Ureter (tissue), 1 donor: ENCODE measurements at regions not wholly inside any gene's neighbourhood (a gene's known extent, or its start where the extent isn't known, plus 50 kb on each side); places are given as distances from the start of the nearest gene placed in this dataset.
"Not testable (repeated sequence)": the region's sequence is repeated elsewhere in the genome, so short reads cannot be mapped to it uniquely, and the experiment has no call there.

ENCODE experiments used
- DNase-seq: peaks from one replicate; pipeline ENCODE4 v3.0.0-alpha.2; 2020; ENCODE audit warnings: low spot score
- donor health status: DM: yes; HTN: yes; CAD: no.

DNA sequence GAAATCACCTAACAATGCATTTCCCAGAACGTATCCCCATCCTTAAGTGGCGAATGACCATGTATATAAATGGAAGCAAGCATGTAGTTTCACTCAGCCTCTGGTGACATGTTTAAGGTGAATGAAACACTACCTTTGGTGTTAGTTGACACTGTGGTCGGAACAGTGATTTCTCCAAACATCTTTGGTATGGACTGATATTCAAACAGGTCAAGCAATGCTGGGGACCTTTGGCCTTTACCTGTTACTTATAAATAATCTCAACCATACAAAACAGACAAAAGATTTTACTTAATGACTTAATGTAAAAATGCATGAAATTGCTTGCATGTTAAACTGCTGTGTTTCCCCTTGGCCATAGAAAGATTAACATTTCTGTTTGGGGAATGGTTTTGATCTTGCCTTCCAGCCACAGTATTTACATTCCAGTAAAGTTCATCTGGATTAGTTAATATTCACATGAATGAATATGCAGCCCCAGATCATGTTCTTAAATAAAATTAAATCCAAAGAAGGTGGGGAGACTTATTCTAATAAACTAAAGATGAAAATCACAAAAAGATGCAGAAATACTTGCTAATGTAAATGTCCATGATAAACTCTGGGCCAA, 74.4 kb upstream of the HES1 start:
- DNase-seq: no peak

DNA sequence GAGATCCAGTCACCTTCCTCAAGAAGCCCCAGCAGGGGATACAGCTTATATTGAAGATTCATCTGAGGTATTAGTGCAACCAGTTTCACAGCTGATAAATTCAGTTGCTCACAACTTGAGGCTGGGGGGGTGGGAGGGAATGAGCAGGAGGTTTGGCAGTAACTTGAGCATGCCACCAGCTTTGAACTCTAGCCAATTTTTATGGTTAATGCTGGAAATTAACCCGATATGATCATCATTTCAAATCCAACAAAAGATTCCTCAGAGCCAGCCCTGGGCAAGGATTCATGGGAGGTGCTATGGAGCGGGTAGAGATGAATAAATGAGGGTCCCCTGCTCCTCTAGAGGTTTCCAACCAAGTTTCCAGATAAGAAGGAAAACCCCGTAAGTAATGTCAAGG, 73.1 kb upstream of the HES1 start:
- no peak for DNase-seq

DNA sequence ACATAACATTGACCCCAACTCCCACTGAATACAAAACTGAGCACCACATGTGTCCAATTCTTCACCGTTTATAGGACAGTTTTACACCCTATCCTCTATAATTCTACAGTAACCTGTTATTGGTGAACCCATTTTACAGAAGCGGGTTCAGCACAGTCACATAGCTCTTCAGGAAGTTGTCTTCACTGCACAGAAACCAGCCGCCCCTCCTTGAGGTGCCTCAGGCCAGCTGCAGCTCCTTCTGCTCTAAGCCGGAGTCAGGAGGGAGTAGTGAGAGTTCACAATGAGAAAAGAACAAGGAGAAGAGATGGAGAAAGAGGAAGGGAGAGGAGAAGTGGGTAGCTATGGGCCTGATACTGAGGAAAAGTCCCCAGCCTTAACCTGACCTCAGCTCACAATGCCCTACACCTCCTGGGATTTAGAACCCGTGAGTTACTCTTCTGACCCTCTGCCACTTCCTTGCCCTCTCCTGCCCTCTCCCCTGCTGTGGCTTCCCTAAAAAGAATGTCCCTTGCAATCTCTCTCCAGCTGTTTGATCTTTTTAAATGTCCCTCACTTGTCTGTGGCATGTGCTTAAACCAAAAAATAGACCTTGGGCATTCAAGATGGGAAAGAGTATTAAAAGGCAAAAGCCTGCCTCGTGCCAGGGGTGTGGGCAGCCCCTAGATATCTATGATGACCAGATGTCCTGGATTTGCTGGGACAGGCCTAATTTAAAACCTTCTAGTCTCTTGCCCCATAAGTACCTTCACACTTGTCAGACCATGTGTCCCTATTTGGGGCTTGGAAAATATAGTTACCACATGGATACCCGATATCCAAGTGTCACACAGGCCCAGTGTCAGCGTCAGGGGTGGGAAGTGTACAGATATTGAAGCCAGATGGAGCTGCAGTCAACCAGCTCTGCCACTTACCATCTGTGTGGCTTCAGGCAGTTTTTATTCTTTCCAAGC, 71.3 kb upstream of the HES1 start:
- no peak for DNase-seq

DNA sequence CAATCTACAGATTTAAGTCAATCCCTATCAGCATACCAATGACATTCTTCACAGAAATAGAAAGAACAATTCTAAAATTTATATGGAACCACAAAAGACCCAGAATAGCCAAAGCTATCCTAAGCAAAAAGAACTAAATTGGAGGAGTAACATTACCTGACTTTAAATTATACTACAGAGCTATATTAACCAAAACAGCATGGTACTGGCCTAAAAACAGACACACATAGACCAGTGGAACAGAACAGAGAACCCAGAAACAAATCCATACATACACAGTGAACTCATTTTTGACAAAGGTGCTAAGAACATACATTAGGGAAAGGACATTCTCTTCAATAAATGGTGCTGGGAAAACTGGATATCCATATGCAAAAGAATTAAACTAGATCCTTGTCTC, 68.6 kb upstream of the HES1 start:
- not testable (repeated sequence) for DNase-seq

DNA sequence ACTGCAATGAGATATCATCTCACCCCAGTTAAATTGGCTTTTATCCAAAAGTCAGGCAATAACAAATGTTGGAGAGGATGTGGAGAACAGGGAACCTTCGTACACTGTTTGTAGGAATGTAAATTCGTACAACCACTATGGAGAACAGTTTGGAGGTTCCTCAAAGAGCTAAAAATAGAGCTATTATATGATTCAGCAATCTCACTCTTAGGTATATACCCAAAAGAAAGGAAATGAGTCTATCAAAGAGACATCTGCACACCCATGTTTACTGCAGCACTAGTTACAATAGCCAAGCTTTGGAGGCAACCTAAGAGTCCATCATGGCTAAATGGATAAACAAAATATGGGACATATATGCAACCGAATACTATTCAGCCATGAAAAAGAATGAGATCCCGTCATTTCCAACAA, 68.0 kb upstream of the HES1 start:
- no peak for DNase-seq

DNA sequence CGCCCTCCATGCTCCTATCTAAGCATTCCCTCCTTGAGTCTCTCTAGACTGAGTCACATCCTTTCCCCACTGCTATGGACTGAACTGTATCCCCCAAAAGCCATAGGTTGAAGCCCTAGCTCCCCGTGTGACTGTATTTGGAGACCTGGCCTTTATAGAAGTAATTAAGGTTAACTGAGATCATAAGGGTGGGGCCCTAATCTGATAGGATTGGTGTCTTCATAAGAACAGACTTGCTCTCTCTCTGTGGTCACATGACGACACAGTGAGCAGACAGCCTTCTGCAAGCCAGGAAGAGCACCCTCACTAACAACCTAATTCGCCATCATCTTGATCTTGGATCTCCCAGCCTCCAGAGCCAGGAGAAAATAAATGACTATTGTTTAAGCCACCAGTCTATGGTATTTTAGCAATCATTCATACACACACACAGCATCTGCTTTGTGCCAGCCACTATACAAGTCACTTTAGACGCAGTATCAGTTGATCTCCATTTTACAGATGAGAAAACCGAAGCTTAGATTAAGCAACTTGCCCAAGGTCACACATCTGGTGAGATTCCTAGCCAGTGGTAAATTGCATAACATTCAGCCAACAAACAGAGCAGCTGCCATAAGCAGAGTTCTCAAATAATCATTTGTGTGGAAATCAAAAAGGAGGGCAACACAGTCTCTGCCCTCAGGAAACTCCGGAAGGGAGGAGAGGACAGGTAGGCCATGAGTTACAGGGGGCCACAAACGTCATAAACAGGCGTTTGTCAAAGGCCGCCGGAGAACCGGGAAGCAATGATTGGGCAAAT, 66.3 kb upstream of the HES1 start:
- no peak for DNase-seq

DNA sequence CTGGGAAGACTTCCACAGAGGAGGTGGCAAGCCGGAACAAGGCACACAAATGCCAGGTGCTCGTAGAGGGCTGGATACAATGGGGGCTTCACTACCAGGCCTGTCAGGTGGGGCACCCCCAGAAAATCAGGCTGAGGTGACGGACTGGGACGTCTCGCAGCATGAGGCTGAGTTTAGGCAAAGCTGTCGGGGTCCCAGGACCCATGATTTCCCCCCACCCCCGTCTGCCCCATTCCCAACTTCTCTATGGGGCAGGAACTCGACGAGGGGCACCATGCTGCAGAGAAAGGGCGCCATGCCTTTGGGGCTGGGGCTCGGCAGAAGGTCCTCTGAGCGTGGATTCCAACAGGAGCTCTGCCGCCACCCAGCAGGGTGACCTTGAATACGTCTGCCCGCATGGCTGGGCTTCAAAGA, 65.7 kb upstream of the HES1 start:
- DNase-seq: no peak

DNA sequence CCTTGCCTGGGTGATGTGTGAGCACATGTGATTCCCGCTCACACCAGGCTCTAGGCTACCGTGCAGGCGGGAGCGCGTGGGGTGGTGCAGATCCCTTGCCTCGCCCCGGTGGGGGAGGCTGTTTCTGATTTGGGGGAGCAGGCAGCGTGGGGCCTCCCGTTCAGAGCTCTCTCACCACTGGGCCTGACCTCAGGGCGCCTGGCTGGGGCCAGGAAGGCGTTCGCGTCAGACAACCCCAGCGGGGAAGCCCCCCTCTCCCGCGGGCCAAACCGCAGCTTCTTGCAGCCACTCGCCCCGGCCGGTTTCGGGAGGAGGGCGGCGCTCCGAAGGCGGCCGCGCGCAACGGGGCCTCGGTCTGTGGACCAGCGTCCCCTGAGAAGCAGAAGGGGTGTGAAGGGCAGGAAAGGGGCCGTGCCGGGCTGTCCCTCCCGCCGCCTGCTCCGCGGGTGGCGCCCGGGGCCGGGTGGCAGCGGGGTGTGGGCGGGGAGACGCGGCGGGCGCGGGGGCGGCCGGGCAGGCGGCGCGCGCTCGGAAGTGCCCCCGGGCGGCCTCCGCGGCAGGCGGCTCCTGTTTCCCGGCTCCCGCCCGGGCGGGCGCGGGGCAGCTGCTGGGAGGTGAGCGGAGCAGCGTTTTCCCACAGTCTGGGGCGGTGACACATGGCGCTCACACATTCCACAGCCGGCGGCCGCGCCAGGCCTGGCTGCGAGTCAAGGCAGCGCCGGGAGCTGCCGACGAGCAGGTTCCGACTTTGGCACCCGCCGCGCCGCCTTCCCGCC, 65.1 kb upstream of the HES1 start:
- peak; percentile 83 for DNase-seq

DNA sequence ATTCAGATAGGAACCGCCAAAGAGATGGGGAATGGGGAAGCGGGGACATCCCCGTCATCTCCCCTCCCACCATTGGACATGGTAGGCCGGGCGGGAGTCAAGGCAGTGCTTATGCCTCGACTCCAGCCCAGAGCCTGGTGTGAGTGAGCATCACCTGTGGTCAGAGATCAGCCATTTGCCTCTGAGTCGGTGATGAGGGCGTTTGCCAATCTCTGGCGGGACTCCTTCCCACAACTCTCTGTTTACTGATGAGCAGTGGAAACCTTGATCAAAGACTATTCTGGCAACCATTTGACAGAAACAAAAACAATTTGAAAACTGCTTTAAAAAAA, 63.9 kb upstream of the HES1 start:
- no peak for DNase-seq

DNA sequence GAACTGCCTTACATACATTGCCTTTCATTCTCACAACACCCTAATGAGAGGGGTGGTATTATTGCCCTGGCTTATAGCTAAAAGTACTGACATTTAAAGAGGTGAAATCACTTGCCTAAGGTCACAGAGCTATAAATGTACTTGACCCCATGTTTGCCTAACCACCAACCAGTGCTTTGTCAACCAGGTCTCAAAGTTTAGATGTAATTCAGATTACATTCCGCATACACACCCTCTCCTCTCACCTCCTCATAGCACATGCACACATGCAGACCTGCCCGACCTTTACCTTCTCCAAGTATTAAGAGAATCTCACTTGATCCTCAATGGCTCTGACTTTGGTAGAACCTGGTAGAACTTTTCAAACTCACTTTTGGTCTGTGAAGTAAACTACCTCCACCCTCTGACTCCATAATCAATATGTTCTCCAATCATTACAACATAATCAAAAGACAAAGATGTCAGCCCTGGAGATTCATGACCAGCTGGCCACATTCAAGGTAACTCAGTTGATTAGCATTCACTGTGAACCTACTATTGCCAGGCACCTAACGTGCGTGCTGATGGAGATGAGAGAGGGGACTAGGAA, 63.2 kb upstream of the HES1 start:
- DNase-seq: no peak

DNA sequence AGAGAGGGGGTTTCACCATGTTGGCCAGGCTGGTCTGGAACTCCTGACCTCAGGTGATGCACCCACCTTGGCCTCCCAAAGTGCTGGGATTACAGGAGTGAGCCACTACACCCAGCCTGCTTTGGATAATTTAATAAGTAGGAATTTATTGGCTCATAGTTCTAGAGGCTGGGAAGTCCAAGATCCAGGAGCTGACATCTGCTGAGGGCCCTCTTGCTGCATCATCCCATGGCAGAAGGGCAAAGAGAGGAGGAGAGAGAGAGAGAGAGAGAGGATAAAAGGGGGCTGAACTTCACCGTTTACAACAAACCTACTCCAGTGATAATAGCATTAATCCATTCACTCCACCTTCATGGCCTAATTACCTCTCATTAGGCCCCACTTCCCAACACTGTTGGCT, 62.0 kb upstream of the HES1 start:
- DNase-seq: no peak

DNA sequence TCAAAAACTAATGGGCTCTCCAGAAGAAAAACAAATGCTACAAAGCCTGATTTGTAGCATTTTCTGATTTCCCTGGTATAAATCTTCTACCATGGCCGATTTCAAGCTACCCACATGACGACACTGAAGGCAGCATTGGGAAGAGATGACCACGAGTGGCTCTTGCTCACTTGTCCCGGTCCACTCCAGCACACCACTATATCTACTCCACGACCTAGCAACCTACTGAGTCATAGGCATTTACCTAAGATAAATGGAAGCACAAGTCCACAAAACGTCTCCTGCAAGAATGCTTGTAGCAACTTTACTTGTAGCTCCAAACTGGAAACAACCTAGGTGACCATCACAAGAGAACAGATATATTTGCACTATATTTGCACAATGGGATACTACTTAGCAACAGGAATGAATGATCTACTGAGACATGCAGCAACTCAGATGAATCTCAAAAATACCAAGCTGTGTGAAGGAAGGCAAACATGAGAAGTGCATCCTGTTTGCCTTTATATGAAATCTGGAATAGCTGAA, 60.8 kb upstream of the HES1 start:
- no peak for DNase-seq

DNA sequence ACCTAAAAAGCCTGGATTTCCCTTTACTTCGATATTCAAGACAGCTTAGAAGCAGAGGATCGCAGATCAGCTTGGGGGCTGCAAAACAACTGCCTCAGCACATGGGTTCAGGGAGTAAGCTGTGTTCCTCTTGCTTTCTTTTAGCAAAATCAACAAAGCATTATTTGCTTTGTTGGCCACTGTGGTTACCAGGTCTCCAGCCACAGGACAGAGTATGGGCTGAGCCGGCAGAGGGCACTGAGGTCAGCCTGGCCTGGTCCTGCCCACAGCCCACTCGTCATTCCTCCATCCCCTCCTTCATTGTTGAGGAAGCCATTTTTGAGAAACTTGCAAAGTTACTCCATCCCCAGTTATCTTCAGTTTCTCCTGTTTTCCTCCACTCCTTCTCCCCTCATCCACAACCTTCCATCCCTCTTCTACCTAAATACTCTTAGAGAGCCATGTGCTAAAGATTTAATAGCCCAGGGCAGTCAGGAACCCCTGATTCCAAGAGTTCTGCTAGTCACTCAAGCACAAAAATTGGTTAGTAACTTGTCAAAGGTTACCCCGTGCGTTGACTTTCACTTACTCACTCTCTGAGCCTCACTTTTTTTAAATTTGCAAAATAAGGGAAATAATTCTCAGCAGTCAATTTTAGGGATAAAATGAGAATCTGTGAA, 60.0 kb upstream of the HES1 start:
- no peak for DNase-seq

DNA sequence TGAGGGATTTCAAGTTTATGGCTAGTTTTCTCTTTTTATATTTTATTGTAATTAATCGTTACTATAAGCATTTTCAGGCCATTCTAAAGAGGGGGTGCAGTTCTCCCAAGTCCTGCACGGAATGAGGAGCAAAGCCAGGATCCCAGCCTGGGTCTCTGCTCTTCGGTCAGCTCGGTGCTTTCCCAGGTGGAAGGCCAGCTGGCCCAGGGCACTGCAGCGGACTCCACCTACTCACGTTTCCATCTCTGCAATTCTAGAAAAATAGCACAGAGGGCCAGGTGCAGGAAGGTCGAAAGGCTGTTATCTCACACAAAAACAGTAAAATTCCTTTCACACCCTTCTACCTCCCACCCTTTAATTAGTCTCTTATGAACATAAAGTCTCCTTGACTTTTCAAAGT, 59.5 kb upstream of the HES1 start:
- no peak for DNase-seq

DNA sequence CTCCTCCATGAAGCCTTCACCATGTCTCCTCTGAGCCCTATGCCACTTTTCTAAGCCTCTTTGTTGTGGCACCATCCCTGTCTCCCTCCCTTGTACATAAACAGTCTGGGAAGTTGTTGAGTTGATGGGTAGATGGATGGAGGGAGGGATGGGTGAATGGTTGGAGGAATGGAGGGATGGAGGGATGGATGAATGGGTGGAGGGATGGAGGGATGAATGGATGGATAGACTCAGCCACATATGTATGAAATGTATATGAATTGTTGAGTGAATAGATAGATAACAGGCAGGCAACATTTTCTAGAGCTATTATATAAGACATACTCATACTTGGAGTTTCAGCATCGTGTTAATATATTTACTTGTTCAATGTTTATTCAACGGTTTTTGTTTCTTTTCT, 58.3 kb upstream of the HES1 start:
- no peak for DNase-seq

DNA sequence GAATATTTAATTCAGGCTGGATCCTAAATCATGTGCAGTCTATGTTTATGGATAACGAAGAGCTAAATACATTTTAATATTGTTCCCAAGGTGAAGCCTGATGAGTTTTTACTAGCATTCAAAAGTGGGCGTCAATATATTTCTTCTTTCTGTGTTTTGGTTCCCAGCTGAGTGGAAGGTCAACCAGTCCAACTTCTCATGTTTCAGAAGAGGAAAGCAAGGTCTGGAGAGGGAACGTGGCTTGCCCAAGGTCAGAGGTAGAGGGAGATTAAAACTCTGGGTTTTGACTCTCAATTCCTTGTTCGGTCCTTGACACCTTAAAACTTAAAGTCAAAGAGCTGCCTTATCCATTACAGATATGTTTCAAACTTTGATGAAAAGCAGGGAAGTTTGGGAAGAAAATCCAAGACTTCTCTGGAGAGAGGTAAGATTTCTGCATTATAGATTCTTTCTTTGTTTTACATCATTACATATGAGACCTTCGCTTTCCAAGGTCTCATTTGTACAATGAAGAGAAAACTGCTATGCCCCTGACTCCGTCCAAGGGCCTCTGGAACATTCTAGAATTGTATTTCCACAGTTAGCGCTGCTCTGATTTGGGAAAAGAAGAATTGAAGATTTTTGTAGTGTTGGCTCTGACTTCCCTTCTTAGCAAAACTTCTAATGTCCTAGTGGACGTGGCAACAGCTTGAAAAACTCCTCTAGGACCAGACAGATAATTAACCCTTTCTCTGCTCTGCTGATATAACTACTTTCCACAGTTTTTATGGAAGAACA, 57.7 kb upstream of the HES1 start:
- no peak for DNase-seq

DNA sequence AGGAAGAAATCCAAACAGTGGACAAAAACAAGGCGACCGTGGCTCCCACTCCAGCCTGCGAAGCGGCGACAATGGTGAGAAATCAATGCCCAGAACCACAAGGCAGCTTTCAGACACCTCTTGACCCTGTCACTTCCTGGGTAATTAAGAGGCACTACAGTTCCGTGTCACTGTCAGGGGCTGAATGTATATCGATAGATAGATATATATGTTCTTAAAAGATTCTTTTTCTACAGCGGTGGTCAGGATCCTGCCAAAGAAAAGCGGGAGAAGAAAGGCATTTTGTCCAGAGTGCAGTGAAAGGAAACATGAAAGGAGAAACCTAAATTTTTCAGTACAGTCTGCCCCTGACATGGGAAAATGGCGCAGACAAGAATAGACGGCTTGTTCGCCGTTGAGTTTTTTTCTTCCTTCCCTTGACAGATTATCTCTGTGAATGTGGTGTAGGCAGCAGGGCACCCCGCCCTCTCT, 56.2 kb upstream of the HES1 start:
- DNase-seq: no peak

DNA sequence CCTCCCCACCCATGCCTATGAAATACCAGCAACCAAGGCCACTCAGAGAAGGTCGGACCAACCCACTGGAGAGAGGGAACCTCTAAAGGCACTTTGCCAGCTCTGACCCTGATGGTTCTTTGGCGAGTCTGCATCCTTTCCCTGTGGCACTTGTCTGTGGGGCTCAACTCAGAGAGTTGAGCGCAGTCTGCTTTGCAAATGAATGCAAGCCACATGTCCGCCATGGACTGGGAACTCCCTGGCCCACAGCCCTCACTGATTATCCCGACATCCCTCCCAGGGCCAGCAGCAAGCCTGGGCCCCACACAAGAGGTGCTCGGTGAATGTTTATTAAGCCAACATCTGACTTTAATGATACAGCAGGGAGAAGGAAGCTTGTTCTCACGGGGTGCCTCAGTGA, 55.5 kb upstream of the HES1 start:
- no peak for DNase-seq

DNA sequence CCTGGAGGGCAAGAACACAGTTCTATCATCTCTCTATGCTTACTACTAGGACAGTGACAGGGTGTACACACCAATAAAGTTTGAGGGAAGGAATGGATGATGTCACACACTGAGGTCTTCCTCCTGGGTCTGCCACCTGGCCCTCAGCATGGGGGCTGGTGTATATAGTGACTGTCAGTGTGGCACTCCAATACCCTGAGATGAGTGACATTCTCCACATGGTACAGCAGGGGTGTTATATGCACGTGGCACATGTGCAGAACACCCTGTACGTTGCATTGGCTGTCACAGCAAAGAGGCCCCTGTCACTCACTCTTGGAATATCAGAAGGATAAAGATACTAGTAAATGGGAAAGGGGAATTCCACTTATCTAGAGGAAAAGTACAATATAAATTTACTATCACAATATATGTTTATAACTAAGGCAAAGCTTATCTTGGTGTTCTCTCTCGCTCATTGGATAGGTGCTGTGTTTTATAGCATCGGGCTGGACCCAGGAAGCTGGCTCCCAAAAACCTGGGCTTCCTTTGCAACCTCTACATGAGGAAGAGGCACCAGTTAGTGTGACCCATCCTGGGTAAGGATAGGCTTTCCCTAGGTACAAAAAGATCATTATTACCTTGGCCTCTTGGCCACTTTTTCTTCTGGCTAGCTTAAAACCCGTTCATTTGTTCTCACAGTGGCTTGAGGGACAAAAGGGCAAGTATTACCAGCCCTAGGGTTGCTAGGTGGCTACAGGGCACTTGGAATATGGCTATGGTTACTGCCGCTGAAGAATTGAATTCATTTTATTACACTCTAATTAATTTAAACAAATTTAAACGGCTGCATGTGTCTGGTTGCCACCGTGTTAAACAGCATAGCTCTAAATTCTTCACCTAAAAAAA, 54.8 kb upstream of the HES1 start:
- DNase-seq: no peak
